ENCODE measurements at regions not wholly inside any gene's neighbourhood (a gene's known extent, or its start where the extent isn't known, plus 50 kb on each side); places are given as distances from the start of the nearest gene placed in this dataset.

DNA sequence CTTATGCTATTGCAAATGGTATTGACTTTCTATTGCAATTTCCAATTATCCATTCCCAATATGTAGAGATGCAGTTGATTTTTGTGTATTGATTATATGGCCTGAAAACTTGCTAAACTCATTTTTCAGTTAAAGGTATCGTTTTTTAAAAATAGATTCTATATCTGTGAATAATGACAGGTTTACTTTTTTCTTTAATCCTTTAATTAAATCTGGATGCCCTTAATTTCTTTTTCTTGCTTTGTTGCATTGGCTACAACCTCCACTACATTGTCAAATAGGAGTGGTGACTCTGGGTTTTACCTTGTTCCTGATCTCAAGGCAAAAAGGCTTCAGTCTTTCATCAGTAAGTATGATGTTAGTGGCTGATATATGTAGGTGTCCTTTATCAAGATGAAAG lies 522.4 kb downstream of the MATN1 start:
- TF ChIP-seq, protein P1, sequence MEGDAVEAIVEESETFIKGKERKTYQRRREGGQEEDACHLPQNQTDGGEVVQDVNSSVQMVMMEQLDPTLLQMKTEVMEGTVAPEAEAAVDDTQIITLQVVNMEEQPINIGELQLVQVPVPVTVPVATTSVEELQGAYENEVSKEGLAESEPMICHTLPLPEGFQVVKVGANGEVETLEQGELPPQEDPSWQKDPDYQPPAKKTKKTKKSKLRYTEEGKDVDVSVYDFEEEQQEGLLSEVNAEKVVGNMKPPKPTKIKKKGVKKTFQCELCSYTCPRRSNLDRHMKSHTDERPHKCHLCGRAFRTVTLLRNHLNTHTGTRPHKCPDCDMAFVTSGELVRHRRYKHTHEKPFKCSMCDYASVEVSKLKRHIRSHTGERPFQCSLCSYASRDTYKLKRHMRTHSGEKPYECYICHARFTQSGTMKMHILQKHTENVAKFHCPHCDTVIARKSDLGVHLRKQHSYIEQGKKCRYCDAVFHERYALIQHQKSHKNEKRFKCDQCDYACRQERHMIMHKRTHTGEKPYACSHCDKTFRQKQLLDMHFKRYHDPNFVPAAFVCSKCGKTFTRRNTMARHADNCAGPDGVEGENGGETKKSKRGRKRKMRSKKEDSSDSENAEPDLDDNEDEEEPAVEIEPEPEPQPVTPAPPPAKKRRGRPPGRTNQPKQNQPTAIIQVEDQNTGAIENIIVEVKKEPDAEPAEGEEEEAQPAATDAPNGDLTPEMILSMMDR (IDR thresholded peaks at IDR 0.05; ENCODE audit: low read depth, low read length), result no peak
- H3K4me3 ChIP-seq (ENCODE audit: low read depth, low read length), result no peak overlapping the region

DNA sequence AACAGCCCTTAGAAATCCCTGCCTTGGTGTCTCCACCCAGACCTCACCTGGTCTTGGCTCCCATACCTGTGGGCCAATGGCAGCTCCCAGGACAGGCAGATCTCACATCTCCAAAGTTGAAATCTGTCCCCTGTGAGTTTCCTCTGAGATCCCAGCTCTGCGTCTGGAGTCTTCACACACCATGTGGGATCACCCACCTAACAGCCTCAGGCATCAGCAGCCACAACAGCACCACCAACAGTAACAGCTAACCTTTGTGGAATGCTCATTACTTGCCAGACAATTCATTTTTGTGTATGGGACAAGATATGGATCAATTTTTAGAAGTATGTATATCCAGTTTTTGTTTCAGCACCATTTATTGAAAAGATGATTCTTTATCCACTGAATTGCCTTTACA lies 523.2 kb downstream of the MATN1 start:
- no peak overlapping the region for H3K4me3 ChIP-seq (ENCODE audit: low read depth, low read length)
- TF ChIP-seq, protein P1 (IDR thresholded peaks at IDR 0.05; ENCODE audit: low read depth, low read length), result no peak

DNA sequence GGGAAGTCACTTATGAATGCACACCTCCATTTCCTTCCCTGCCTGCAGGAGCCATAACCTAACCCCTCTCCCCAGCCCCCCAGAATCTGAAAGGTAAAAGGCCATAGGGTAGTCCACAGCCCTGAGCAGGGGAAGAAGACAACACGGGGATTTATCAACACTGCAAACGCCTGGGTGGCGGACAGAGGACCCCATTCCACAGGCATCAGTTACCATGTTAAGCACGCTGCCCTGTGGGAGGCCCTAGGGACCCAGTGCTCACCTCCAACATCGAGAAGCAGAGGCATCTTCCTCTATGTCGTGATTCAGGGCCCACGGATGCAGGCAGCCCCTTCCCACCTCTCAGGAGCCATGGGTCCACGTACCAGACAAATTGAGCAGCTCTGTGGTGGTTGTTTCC lies 523.8 kb downstream of the MATN1 start:
- TF ChIP-seq, protein P1 (IDR thresholded peaks at IDR 0.05; ENCODE audit: low read depth, low read length), result no peak
- H3K4me3 ChIP-seq (ENCODE audit: low read depth, low read length), result no peak overlapping the region

DNA sequence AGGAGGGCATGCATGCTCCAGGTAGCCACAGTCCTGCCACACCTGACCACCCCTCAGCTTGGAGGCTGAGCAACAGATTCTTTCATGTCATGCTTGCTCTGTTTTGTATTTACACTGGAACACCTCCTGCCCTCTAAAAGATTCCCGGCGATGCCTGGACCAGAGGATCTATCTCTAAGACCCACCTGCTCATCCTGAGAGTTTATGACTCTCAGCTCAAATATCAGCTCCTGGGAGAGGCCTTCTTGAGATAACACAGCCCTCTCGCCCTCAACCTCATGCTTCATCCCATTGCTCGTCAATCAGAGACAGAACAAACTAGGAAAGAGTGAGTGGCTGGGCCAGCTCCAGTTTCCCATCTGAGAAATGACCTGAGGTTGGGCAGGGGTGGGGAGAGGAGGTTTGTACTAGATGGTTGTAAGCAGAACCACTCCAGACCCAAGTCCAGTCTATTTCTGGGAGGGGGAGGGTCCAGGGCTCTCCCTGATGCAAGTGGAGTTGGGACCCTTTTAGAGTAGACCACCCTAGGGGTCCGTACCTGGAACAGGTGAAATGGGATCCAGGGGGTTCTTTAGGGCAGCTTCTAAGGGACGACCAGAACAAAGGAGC lies 524.5 kb downstream of the MATN1 start:
- no peak overlapping the region for H3K4me3 ChIP-seq (ENCODE audit: low read depth, low read length)
- TF ChIP-seq, protein P1 (IDR thresholded peaks at IDR 0.05; ENCODE audit: low read depth, low read length), result no peak

DNA sequence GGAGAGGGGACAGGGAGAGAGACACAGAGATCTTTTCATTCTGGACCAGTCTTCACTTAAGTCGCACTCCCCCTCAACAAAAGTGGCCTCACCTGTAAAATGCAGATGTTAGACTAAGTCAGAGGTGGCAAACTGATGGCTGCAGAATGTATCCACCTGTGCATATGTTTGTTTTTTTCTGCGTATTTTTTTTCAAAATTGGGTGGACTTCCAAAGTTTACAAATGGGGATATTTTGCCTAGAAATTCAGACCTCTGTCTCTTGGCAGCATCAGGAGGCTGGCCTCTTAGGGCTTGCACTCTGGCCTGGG lies 525.0 kb downstream of the MATN1 start:
- no peak overlapping the region for H3K4me3 ChIP-seq (ENCODE audit: low read depth, low read length)
- TF ChIP-seq, protein P1 (IDR thresholded peaks at IDR 0.05; ENCODE audit: low read depth, low read length), result no peak

DNA sequence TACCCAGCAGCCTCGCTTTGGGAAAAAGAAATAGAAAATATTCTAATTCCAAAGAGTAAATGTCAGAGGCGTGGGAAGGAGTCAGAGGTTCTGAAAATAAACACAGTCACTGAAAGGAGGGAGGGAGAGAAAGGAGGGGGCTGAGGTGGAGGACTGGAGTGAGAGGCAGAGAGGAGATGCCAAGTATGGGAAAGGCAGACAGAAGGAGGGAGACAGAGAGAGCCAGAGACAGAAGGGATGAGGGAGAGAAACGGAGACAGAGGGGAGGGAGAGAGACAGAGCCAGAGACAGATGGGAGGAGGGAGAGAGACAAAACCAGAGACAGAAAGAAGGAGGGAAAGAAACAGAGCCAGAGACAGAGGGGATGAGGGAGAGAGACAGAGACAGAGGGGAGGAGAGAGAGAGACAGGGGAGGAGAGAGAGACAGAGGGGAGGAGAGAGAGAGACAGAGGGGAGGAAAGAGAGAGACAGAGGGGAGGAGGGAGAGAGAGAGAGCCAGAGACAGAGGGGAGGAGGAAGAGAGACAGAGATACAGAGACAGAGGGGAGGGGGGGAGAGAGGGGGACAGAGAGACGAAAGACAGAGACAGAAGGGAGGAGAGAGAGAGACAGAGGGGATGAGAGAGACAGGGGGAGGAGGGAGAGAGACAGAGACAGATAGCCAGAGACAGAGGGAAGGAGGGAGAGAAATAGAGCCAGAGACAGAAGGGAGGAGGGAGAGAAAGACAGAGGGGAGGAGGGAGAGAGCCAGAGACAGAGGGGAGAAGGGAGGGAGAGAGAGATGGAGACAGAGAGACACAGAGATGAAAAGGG lies 525.5 kb downstream of the MATN1 start:
- TF ChIP-seq, protein P1 (IDR thresholded peaks at IDR 0.05; ENCODE audit: low read depth, low read length), result no peak
- H3K4me3 ChIP-seq (ENCODE audit: low read depth, low read length), result no peak overlapping the region

DNA sequence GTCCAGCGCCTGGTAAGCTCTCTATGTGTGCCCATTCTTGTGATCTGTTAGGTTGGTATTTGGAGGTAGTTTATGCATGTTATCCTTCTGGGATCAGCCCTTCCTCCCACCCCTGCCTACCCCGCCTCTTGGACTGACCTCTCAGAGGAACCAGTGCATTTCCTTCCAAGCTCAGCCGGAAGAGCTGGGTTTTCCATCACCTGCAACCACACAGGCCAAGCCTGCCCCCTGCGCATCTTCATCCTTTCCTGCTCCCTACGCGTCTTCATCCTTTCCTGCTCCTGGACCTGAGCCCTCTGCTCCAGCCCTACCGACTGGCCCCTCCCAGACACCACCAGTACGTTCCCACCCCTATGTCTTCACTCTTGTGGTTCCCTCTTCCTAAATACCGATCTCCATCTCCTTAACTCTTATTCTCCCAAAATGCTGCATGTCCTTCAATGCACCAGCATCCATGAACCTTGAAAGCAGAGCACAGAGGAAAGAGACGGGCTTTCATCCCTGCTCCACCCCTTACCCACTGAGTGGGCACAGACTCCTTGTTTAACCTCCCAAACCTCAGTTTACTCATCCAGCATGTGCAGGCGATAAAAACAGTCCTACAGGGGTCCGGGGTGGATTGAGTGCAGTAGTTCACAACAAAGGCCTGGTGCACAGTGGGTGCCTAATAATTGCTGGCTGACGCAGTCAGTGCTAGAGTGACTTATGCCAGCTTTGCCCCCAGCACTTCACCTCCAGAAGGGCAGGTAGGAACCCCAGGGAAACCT lies 526.3 kb downstream of the MATN1 start:
- TF ChIP-seq, protein P1 (IDR thresholded peaks at IDR 0.05; ENCODE audit: low read depth, low read length), result no peak
- H3K4me3 ChIP-seq (ENCODE audit: low read depth, low read length), result no peak overlapping the region

Measured in WI38 (cell line).